Keratinocyte (primary cell): ENCODE measurements at regions not wholly inside any gene's neighbourhood (a gene's known extent, or its start where the extent isn't known, plus 50 kb on each side); places are given as distances from the start of the nearest gene placed in this dataset.

Experiments
- EZH2 ChIP-seq: IDR thresholded peaks from one replicate; pipeline ENCODE4 v1.6.1; 2012; ENCODE audit warnings: inconsistent platforms, mild to moderate bottlenecking, low read length, moderate library complexity
- TF ChIP-seq, protein P1 (sequence below), 3 experiments: IDR thresholded peaks in 1 of 3; conservative IDR thresholded peaks in 1 of 3; optimal IDR thresholded peaks in 1 of 3; 2 replicates in 2 of 3; 3 replicates in 1 of 3; pipeline versions ENCODE3 to v1.5.1; 2011; ENCODE audit warnings: low read length in 3 of 3, mild to moderate bottlenecking in 3 of 3, moderate library complexity in 2 of 3, control low read depth in 1 of 3, inconsistent platforms in 1 of 3; ENCODE audit not compliant: insufficient read depth in 2 of 3; ENCODE audit errors: extremely low read depth in 1 of 3

GRCh38 chr1:82266351-82266750 lies 465.6 kb downstream of the ADGRL2 start:
- TF ChIP-seq, protein P1, sequence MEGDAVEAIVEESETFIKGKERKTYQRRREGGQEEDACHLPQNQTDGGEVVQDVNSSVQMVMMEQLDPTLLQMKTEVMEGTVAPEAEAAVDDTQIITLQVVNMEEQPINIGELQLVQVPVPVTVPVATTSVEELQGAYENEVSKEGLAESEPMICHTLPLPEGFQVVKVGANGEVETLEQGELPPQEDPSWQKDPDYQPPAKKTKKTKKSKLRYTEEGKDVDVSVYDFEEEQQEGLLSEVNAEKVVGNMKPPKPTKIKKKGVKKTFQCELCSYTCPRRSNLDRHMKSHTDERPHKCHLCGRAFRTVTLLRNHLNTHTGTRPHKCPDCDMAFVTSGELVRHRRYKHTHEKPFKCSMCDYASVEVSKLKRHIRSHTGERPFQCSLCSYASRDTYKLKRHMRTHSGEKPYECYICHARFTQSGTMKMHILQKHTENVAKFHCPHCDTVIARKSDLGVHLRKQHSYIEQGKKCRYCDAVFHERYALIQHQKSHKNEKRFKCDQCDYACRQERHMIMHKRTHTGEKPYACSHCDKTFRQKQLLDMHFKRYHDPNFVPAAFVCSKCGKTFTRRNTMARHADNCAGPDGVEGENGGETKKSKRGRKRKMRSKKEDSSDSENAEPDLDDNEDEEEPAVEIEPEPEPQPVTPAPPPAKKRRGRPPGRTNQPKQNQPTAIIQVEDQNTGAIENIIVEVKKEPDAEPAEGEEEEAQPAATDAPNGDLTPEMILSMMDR (optimal IDR thresholded peaks at IDR 0.05 in 1 of 3, IDR thresholded peaks at IDR 0.05 in 1 of 3, conservative IDR thresholded peaks at IDR 0.05 in 1 of 3; ENCODE audit: extremely low read depth in 1 of 3, insufficient read depth in 2 of 3, low read length in 3 of 3) = no peak
- TF ChIP-seq EZH2 = no peak
